DND-41 (cell line): ENCODE measurements at regions not wholly inside any gene's neighbourhood (a gene's known extent, or its start where the extent isn't known, plus 50 kb on each side); places are given as distances from the start of the nearest gene placed in this dataset.

Experiments used
- ATAC-seq: fragments of 200-7000 bp; cut with Tn5 transposase; 3 replicates; pipeline ENCODE4 v1.9.1; 2021; ENCODE audit warnings: low read depth; ENCODE audit not compliant: insufficient read depth
- DNase-seq: peaks from one replicate; pipeline ENCODE4 v3.0.0-alpha.2; 2020
- H2AFZ ChIP-seq: 2 replicates; pipeline ENCODE4 v1.6.0; 2012; ENCODE audit warnings: low read depth, low read length
- H3K27ac ChIP-seq: 2 replicates; pipeline ENCODE4 v1.5.1; 2012; ENCODE audit warnings: low read length, inconsistent platforms
- H3K27me3 ChIP-seq: fragments of 200-600 bp; sonication (generic); 2 replicates; pipeline ENCODE4 v1.6.0; 2012; ENCODE audit warnings: low read length, mild to moderate bottlenecking, inconsistent platforms; ENCODE audit not compliant: insufficient read depth, poor library complexity
- H3K36me3 ChIP-seq: 2 replicates; pipeline ENCODE4 v1.5.1; 2012; ENCODE audit warnings: low read length, inconsistent platforms; ENCODE audit not compliant: insufficient read depth
- H3K4me1 ChIP-seq: 2 replicates; pipeline ENCODE4 v1.5.1; 2012; ENCODE audit warnings: mild to moderate bottlenecking, low read length; ENCODE audit not compliant: insufficient read depth
- H3K4me2 ChIP-seq: 2 replicates; pipeline ENCODE4 v1.6.0; 2012; ENCODE audit warnings: mild to moderate bottlenecking, moderate library complexity, low read length, inconsistent platforms; ENCODE audit not compliant: insufficient read depth
- H3K4me3 ChIP-seq, 2 experiments: fragments of 200-600 bp in 1 of 2; shearing (Covaris generic) in 1 of 2; 2 replicates each; pipeline ENCODE4 v1.5.1; 2012 to 2016; ENCODE audit warnings: inconsistent platforms in 2 of 2, low read length in 2 of 2, mild to moderate bottlenecking in 2 of 2, low read depth in 1 of 2, moderate library complexity in 1 of 2
- H3K79me2 ChIP-seq: 2 replicates; pipeline ENCODE4 v1.6.0; 2012; ENCODE audit warnings: low read length, inconsistent platforms; ENCODE audit not compliant: insufficient read depth
- H3K9ac ChIP-seq: 2 replicates; pipeline ENCODE4 v1.6.0; 2012; ENCODE audit warnings: low read depth, mild to moderate bottlenecking, inconsistent platforms, low read length, moderate library complexity
- H3K9me3 ChIP-seq: 2 replicates; pipeline ENCODE4 v1.5.1; 2012; ENCODE audit warnings: low read length, moderate library complexity, mild to moderate bottlenecking, inconsistent platforms; ENCODE audit not compliant: insufficient read depth, severe bottlenecking
- H4K20me1 ChIP-seq: 2 replicates; pipeline ENCODE4 v1.6.0; 2012; ENCODE audit warnings: low read length; ENCODE audit not compliant: insufficient read depth
- EZH2 ChIP-seq: IDR thresholded peaks from 3 replicates; pipeline ENCODE4 v1.6.1; 2012; ENCODE audit warnings: borderline replicate concordance, low read depth, mild to moderate bottlenecking, moderate library complexity, low read length, inconsistent platforms; ENCODE audit not compliant: severe bottlenecking
- TF ChIP-seq, protein P1 (sequence below): IDR thresholded peaks from 2 replicates; pipeline ENCODE4 v1.5.1; 2012; ENCODE audit warnings: borderline replicate concordance, low read length, moderate library complexity, mild to moderate bottlenecking; ENCODE audit not compliant: poor library complexity, severe bottlenecking; ENCODE audit errors: extremely low read depth

DNA sequence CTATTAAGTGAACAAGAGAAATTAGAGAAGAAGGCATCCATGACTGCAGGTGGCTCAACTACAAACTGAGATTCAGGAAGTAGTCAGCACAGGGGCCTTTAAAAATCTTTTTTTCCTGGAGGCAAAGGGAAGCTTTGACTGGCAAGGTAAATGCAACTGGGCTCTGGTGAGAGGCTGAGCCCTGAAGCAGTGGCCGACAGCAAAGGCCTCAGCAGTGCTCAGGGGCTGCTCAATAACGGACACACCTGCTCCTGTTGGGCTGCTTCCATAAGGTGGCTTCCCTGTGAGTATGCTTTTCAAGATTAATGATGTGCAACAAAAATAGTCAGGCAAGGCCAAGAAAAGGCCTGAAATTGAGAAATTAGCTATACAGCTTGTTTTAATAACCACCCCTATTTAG lies 134.2 kb upstream of the RGMB start:
- no peak overlapping the region for H3K9ac ChIP-seq
- no peaks in the 10 kb centered on the region for H3K9me3 ChIP-seq
- H3K4me1 ChIP-seq = peaks cover 3% of the 10 kb centered on the region; the same call in 1 of the 2 replicates
- ATAC-seq (no peak), DNase-seq (no peak)
- H2AFZ ChIP-seq = no peak overlapping the region
- TF ChIP-seq EZH2 = no peak
- TF ChIP-seq, protein P1, sequence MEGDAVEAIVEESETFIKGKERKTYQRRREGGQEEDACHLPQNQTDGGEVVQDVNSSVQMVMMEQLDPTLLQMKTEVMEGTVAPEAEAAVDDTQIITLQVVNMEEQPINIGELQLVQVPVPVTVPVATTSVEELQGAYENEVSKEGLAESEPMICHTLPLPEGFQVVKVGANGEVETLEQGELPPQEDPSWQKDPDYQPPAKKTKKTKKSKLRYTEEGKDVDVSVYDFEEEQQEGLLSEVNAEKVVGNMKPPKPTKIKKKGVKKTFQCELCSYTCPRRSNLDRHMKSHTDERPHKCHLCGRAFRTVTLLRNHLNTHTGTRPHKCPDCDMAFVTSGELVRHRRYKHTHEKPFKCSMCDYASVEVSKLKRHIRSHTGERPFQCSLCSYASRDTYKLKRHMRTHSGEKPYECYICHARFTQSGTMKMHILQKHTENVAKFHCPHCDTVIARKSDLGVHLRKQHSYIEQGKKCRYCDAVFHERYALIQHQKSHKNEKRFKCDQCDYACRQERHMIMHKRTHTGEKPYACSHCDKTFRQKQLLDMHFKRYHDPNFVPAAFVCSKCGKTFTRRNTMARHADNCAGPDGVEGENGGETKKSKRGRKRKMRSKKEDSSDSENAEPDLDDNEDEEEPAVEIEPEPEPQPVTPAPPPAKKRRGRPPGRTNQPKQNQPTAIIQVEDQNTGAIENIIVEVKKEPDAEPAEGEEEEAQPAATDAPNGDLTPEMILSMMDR = no peak
- H3K27ac ChIP-seq = no peak overlapping the region
- no peak overlapping the region for H3K4me3 ChIP-seq
- H3K4me2 ChIP-seq = no peak overlapping the region
- H3K27me3 ChIP-seq = no peaks in the 10 kb centered on the region
- H3K36me3 ChIP-seq = no peaks in the 10 kb centered on the region
- H3K79me2 ChIP-seq = no peaks in the 10 kb centered on the region
- no peaks in the 10 kb centered on the region for H4K20me1 ChIP-seq

DNA sequence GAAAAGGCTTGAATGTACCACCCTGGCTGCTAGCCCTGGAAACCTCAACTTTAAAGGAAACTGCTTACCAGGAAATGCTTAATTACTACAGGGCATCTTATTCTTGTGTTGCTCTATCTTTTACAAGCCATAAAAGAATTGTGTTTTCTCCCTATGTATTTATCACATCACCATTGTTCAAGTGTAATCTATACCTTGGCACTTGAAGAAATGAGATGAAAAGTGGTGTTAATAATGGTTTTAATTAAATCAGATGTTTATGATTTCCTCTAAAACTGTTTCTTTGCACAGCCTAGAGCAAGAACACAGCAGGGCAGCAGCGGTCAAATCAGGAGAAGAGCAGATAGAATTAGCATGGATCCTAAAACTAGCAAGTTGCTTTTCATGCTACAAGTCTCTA lies 131.8 kb upstream of the RGMB start:
- Histone ChIP-seq H2AFZ (no peak overlapping the region), H3K4me1 (no peaks in the 10 kb centered on the region), H3K27me3 (no peaks in the 10 kb centered on the region), H3K36me3 (no peaks in the 10 kb centered on the region), H3K9ac (no peak overlapping the region), H3K27ac (no peak overlapping the region), H3K4me3 (no peak overlapping the region), H3K4me2 (no peak overlapping the region), H4K20me1 (no peaks in the 10 kb centered on the region), H3K79me2 (no peaks in the 10 kb centered on the region), H3K9me3 (no peaks in the 10 kb centered on the region)
- ATAC-seq = no peak
- TF ChIP-seq EZH2 = no peak
- TF ChIP-seq, protein P1 = no peak
- DNase-seq = no peak

DNA sequence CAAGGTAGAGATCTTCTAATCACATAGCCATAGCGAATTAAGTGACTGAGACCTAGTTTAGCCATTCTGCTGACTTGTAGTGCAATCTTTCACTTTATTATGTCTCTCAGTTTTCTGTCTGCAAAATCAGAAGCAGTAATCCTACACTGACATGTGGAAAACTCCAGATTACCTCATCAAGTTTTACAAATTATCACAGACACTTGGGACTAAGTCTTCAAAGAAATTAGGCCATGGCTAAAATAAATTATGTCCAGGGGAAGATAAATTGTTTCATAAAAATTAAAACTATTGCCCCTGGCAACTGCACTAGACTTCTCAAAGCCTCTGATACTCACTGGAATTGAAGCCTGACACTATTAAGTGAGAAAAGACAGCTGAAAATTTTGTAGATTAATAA lies 129.9 kb upstream of the RGMB start:
- Histone ChIP-seq H3K4me1 (no peaks in the 10 kb centered on the region), H3K4me3 (no peak overlapping the region), H2AFZ (no peak overlapping the region), H3K9ac (no peak overlapping the region), H3K79me2 (no peaks in the 10 kb centered on the region), H3K27ac (no peak overlapping the region), H4K20me1 (no peaks in the 10 kb centered on the region), H3K27me3 (no peaks in the 10 kb centered on the region), H3K36me3 (no peaks in the 10 kb centered on the region), H3K9me3 (no peaks in the 10 kb centered on the region), H3K4me2 (no peak overlapping the region)
- no peak for DNase-seq
- ATAC-seq = no peak
- no peak for TF ChIP-seq EZH2
- TF ChIP-seq, protein P1 = no peak

DNA sequence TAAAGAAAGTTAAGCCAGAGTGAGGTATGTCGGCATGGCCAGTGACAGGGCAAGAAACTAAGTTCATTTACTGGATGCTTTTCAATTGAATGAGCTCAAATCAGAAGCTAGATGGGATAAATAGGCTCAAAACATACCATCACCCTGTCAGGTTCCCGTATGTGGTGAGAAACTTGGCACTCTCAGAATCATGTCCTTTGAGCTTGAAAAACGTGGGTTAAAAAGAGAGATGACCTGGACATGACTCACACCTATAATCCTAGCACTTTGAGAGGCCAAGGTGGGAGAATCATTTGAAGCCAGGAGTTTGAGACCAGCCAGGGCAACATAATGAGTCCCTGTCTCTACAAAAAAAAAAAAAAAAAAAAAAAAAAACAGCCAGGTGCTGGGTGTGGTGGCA lies 121.7 kb upstream of the RGMB start:
- H3K4me3 ChIP-seq = no peak overlapping the region
- no peak overlapping the region for H3K27ac ChIP-seq
- H3K4me2 ChIP-seq = no peak overlapping the region
- no peaks in the 10 kb centered on the region for H3K9me3 ChIP-seq
- H2AFZ ChIP-seq = no peak overlapping the region
- DNase-seq (no peak), ATAC-seq (no peak)
- TF ChIP-seq, protein P1 = no peak
- no peak for TF ChIP-seq EZH2
- H4K20me1 ChIP-seq = no peaks in the 10 kb centered on the region
- no peak overlapping the region for H3K9ac ChIP-seq
- H3K4me1 ChIP-seq = no peaks in the 10 kb centered on the region
- H3K27me3 ChIP-seq = peaks cover 2% of the 10 kb centered on the region
- H3K79me2 ChIP-seq = no peaks in the 10 kb centered on the region
- no peaks in the 10 kb centered on the region for H3K36me3 ChIP-seq
